HG02840 (cell line): ENCODE measurements at regions not wholly inside any gene's neighbourhood (a gene's known extent, or its start where the extent isn't known, plus 50 kb on each side); places are given as distances from the start of the nearest gene placed in this dataset.

ENCODE experiments used
- ATAC-seq: cut with Tn5 transposase; IDR thresholded peaks from one replicate; pipeline ENCODE4 v1.9.1; 2021; ENCODE audit warnings: mild to moderate bottlenecking, moderate library complexity, moderate number of reproducible peaks; ENCODE audit not compliant: unreplicated experiment, low FRiP score

DNA sequence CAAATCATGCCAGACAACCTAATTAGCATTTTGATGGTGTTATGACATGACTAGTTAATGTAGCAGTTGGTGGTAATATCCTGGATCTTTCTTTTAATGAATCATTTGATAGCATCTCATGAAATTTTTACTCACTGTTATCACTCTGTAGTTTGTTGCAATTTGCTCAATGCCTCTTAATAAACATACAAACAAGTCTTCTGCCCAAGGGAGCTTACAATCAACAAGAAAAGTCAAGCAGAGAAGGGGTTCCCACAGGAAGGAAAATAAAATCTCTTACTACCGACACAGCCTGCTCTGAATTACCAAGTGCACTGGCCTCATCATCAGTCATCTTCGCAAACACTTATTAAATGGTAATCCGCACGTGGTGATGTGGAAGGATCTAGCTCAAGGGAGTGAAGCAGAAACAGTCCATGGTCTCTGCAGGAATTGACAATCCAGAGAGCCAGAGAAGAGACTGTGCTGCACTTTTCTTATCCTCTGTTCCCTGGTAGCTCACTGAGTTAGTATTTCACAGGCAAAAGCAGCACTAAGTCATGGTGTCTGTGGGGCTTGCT, 263.5 kb downstream of the EPHA4 start:
- no peak for ATAC-seq

DNA sequence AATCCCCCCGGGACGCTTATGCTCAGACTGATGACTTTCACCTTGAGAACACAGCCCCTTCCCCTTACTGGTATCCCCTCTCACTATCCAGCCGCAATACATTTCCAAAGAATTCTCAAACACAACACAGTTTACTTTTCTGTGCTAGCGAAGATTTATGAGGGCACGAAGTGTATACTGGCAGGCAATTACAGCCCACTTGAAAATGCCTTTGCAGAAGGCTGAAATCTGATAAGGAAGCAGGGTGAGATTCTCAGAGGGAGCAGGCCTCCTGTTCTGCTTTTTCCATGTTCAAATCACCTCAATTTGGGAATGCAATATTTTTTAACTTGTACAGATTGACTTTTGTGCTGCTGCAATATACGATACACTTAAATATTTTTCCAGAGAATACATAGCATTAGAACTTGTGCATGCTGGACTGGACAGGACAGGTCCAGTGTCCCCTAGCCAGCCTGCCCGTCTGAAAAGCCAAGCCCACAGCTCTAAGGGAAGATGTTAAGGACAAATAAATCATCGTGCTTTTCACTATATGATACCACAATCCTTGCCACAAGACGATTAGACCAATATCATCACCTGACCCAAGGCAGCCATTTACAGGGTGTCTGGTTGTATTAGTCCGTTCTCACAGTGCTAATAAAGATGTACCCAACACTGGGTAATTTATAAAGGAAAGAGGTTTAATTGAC, 262.1 kb downstream of the EPHA4 start:
- ATAC-seq, result no peak

DNA sequence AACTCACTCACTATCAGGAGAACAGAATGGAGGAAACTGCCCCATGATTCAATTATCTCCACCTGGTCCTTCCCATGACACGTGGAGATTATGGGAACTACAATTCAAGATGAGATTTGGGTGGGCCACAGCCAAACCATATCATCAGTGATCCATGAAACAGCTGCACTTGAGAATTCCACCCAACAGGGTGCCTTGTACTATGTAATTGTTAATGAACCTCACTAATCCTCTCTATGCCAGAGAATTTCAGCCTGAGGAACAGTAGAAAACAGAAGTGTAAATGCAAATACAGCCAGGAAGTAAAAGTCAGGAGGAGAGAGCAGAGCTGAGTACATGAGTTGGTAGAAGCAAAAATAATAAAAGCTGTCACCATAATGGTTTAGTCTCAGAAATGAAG, 261.4 kb downstream of the EPHA4 start:
- ATAC-seq, result no peak

DNA sequence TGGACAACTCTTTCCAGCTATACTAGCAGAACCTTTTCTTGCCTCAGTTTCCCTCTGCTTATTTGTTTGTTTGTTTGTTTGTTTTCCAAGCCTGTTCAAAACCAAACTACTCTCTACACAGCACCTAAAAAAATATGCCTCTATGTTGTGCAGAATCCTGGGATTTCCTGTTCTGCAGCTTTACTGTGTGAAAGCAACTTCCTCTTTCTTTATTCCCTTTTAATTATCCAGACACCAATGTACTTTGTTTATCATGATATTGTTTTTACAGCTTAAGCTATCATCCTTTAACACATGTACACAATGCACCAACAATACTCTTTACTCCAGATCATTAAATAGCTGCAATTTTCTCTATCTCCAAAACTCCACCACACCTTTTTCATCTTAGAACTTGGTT, 259.5 kb downstream of the EPHA4 start:
- no peak for ATAC-seq

DNA sequence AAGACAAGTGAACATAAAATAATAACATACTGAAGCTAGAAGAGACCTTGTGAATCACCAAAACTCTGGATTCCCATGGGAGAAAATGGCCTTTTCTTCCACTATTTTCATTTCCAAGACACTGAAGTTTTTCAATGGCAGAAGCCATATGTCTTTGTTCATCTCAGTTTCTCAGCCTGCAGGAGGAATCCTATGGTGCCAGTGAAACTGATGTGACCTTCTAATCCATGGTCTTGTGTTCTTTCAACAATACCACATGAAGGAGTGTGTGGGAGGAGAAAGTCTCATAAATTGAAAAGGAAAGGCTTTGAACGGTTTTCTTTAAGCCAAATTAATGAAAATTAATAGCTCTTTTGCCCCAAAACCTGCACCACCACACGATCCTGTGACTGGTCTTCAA, 257.3 kb downstream of the EPHA4 start:
- ATAC-seq, result no peak

DNA sequence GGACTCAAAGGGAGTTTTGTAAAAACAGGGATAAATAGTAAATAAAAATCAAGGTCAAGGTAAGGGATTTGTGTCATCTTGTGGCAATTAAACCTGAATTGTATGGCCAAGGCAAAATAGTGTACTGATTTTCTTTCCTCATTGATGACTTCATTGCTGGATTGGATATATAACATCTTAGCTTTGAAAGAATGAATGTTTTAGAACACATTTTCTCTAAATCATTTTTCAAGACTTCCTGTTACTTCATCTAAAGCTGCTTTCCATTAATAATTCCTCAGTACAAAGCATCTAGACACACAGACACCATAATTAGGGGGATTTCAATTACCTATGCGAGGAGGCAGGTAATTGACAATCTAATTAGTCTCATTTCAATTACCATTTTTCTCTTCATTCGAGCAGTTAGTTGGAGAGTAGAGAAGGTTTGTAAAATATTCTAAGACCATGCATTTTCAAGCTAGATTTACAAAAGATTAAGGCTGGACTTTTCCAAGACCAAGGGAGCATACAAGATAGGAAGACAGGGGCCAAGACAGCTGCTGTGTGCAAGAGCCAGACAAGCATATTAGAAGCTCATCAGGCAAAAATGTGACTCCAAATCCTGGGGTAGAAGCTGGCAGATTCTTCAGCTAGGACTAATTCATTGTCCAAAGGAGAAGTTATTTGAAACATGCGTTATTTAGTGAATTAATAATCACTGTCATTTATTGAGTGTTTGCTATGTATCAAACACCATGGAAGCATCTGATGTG, 253.6 kb downstream of the EPHA4 start:
- no peak for ATAC-seq

DNA sequence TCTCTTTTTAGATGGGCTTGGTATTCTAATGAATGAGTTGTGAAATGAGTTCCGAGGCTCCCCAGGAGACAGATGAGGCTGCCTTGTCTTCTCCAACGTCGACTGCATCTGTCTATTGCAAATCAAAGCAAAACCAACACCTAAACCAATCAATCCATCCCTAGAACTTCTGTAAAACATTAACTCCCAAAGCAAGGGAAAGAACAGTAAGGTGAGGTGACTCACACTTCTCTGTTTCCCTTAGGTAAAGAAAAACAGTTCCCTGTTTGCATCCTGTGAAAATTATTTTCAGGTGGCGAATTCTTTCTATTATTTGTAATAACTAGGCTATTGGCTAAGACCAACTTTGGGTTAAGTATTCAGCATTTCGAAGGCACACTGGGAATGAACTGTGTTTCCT, 249.4 kb downstream of the EPHA4 start:
- ATAC-seq, result no peak

DNA sequence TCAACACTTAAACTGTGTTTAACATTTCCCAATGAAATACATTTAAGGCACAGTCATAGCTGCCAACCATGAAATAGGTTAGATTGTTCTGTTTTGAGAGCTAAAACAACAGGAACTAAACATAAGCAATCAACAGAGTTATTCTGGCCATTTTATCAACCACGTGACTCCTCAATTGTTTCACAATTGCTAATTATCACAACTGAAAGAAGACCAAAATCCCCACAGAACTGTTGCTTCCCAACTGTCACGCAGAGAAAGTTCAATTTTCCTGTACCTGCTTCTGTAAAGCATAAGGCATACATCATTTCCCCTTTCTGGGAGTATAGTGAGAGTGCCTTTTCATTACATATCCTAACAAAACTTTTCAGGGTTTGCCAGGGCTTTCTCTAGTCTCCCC, 248.6 kb downstream of the EPHA4 start:
- ATAC-seq, result no peak

DNA sequence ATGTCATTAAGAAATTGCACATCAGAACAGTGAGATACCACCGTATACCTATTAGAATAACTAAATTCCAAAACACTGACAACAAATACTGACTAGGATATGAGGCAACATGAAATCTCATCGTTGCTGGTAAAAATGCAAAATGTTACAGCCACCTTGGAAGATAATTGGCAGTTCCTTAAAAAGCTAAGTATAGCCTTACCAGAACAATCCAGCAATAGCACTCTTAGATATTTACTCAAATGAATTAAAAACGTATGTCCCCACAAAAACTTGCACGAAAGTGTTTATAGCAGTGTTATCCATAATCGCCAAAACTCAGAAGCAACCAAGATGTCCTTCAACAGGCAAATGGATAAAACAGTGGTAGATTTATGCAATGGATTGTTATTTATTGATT, 241.7 kb downstream of the EPHA4 start:
- ATAC-seq, result no peak

DNA sequence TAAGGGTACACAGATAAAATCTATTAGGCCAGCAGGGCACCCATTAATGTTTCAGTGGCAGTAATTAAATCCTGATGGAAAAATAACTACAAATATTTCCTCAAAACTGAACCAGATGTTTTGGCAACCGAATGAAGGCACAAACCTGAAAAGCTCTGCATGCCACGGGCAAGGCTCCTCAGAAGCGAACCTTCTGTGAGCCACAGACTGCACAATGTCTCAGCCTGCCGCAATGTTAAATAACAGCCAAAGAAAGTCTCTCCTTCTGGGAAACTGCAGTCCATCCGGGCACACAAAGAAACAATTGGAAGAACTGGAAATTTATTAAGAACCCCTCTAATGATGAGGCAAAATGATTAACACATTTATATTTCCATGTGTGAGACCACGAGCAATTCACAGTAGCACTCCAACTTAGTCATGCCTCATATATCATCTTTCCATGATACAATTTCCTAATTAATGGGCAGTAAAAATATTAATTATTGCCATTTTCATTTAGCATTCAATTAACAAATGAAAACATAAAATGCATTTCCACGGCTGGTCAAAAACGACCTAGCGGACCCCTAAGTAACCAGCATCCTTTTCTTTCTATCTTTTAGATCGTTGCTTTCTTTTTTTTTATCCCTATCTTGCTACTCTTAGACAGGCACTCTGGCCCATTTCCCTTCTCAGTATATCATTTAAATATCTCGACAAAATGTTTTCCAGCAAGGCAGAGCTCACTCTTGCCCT, 237.5 kb downstream of the EPHA4 start:
- ATAC-seq, result no peak

DNA sequence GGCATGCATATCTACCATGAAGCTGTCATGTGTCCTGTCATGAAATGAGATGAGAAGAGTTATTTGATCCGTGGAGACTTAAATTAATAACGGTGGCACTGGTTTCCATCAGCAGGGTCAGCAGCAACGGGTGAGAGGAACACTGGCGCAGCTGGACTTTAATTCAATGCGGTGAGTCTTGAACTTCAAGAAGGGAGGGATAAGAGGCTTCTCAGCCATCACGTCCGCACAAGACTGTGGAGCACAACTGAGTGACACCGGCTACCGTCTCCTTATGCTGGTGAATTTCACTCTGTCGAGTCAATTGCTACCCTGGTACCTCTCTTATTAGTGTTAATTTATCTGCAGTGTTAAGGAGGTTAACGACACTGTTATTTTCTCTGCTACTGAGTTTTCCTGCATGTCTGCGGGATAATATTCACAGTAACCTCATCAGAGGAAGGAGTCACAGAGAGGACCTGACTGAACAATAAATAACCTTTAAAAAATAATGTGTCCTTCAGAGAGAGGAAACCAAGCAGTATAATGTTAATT, 236.8 kb downstream of the EPHA4 start:
- no peak for ATAC-seq

DNA sequence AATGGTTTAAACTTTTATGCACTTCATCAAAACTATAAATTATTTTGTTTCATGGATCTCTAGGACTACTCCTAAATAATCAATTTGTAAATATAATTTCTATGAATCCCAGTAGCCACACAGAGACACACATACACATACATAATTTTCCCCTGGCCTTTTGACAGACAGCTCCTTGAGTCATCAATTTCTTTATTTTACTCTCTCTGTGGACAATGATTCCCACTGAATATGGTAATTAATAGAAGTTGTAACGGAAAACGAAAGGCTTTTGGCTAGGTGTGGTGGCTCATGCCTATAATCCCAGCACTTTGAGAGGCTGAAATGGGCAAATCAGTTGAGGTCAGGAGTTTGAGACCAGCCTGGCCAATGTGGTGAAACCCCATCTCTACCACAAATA, 235.1 kb downstream of the EPHA4 start:
- no peak for ATAC-seq

DNA sequence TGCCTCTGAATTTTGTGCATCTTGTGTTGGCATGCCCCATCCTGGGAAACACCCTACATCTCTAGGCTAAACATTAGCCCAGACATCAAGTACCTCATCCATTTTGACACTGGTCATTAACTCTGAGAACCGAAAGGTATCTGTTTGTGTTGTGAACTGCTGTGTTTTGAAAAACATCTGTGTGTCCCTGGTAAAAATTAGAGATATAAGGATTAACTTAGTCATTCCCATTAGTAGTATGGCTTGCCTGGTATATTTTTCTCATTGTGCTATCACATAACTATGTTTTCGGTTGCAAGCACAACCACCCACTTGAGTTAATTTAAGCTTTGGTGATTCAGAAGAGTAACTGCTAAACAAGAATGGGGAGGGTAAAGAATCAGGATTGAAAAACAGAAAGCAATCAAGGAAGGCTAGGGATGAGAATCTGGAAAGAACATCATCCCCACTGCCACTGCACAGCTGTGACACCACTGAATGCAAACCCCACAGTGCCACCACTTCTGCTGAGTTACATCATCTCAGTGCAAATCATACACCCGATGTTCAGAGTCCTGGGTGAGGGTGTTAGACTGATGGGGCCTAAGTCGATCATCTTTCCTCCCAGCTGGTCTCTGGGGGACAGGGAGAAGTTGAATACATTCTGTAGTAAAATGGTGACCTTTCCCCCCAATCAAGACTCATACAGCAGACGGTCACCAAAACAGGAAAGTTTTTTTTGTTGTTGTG, 234.0 kb downstream of the EPHA4 start:
- no peak for ATAC-seq

DNA sequence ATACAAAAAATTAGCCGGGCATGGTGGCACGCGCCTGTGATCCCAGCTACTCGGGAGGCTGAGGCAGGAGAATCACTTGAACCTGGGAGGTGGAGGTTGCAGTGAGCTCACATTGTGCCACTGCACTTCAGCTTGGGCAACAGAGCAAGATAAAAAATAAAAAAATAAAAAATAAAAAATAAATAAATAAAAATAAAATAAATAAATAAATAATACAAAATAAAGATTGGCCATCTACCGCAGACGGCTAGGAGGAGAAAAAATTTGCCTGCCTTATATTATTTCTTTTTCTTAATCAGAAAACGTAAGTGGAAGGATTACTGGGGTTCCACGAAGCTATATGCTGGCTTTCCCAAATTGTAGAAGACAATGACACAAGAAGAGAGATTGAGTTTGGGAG, 229.7 kb downstream of the EPHA4 start:
- no peak for ATAC-seq

DNA sequence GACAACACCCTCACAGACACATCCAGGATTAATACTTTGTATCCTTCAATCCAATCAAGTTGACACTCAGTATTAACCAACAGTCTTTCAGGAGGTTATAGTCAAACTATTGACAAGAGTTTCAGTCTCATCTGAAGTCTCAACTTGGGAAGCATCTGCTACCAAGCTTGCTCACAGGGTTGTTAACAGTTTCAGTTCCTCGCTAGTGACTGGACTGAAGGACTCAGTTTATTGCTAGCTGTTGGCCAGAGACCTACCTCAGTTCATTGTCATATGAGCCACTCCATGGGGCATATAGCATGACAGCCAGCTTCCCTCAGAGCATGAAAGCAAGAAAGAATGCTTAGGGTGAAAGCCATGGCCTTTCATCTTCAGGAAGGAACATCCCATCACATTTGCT, 228.6 kb downstream of the EPHA4 start:
- ATAC-seq, result no peak

DNA sequence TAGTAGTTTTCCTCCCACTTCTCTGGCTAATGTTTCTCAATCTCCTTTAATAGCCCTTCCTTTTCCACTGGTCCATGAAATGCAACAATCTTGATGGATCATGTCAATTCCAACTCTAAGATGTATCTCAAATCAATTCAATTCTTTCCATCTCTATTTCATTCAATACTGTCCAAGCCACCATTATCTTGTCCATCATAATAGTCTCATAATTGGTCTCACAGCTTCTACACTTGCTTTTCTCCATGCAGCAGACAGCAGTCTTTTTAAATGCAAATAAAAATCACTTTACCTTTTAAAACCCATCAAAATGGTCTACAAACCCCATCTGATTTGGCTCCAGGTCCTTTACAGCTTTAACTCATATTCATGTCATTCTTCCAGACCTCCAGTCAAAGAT, 226.6 kb downstream of the EPHA4 start:
- ATAC-seq, result no peak

DNA sequence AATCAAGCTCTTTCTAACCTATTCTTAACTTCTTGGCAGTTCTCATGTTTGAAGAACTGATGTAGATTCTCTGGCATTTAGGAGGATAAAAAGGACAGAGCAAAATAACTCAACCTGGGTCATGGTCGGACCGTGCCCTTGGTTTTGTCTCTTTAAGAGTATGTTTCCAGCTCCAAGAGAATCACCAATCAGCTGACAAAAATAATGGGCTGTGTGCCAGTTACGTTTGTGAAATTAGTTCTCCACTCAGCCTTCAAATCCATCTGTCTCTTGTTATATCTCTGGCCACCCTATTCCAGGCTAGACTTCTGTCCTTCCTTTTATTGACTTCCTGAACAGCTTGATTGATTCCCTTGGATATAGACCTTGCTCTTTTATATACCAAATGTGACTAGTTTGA, 225.7 kb downstream of the EPHA4 start:
- no peak for ATAC-seq

DNA sequence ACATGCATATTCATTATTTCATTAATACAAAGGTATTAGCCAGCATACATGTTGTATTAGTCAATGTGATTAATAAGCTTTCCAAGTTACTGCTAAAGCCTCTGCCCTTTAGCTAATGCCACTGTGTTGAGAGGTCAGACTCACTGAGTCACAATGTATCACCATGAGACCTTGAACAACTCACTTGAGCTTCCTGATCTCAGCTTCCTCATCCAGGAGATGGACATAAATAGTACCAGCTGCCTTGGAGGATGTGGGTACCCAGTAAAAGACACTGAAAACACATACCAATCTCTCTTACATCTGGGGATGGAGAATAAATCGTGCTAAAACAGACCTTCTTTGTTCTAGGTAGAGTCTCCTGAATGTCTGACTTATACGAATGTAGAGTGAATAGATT, 224.6 kb downstream of the EPHA4 start:
- no peak for ATAC-seq

DNA sequence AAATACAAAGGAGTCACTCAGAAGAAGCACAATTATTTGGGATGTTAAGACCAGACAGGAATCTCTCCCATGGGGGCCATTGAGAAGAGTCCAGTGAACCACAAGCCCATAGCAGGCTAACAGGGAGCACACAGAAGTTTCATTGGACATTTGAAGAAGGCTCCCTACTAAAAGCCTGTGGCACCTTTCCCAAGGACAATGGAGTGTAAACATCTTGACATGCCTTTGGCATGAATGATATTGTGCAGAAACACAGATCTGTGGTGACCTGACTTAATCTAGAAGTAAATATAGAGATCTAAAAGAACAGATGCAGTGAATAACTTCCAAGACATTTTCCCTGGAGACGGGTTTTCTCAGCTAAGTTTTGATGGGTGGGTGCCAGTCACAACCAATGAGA, 221.5 kb downstream of the EPHA4 start:
- ATAC-seq, result no peak

DNA sequence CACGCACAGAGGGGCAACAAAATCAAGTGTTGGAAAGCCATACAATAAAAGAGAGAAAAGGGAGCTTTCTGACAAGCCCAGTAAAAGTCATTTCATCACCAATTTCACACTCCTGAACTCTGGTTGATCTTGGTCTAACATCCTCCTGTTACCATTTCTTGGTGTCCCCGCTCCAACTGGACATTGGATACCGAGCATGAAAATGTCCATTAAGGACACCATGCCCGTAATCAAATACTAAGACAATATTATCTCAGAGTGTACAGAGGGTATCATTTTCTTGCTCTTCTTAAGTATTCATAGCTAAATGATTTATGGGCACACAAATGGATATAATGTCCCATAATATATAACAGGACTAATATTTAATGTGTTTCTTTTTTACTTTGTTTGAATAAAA, 218.9 kb downstream of the EPHA4 start:
- ATAC-seq, result no peak
